T-cell (primary cell): ENCODE measurements at regions not wholly inside any gene's neighbourhood (a gene's known extent, or its start where the extent isn't known, plus 50 kb on each side); places are given as distances from the start of the nearest gene placed in this dataset.

Source experiments
- ATAC-seq, 4 experiments: fragments of 200-7000 bp in 3 of 4; fragments of 150-1000 bp in 1 of 4; cut with Tn5 transposase; replicated peaks in 1 of 4; 1 replicate in 3 of 4; 2 replicates in 1 of 4; pipeline ENCODE4 v1.10.0; 2021; ENCODE audit warnings: moderate library complexity in 3 of 4, mild to moderate bottlenecking in 2 of 4, moderate number of reproducible peaks in 1 of 4
- CTCF ChIA-PET, 2 donors: fragments of 300-600 bp; sonication (Branson Sonifier 250); formaldehyde crosslinking; loops; one replicate each; lab custom pipeline; 2022; ENCODE audit warnings: antibody characterized with exemption in 2 of 2; lab: Charles Lee
- POLR2A ChIA-PET, 2 donors: fragments of 300-600 bp; sonication (Branson Sonifier 250); formaldehyde crosslinking; loops; one replicate each; lab custom pipeline; 2022; ENCODE audit warnings: antibody characterized with exemption in 2 of 2; lab: Charles Lee
- DNase-seq, 35 experiments: peaks; one replicate each; pipeline versions ENCODE4 v3.0.0 to v3.0.0-alpha.2; 2013 to 2023
- H3K27ac ChIP-seq: one replicate; pipeline ENCODE4 v1.5.1; 2013; ENCODE audit warnings: low read length
- H3K27me3 ChIP-seq, 2 experiments: replicated peaks in 1 of 2; 1 replicate in 1 of 2; 2 replicates in 1 of 2; pipeline versions ENCODE4 v1.6.1 to v1.7.0; 2013; ENCODE audit warnings: low read length in 1 of 2, mixed read lengths in 1 of 2; ENCODE audit not compliant: control insufficient read depth in 2 of 2, insufficient read depth in 2 of 2; ENCODE audit errors: extremely low read depth in 1 of 2
- H3K36me3 ChIP-seq, 2 donors: 1 replicate in 1 of 2; 2 replicates in 1 of 2; pipeline versions ENCODE4 v1.6.1 to v1.7.0; 2013; ENCODE audit warnings: low read length in 1 of 2; ENCODE audit not compliant: control insufficient read depth in 2 of 2, insufficient read depth in 1 of 2; ENCODE audit errors: extremely low read depth in 1 of 2
- H3K4me1 ChIP-seq, 2 experiments: 1 replicate in 1 of 2; 2 replicates in 1 of 2; pipeline versions ENCODE4 v1.6.1 to v1.7.0; 2013; ENCODE audit warnings: low read length in 2 of 2, mixed read lengths in 1 of 2; ENCODE audit not compliant: insufficient read depth in 2 of 2, control insufficient read depth in 1 of 2; ENCODE audit errors: extremely low read depth in 1 of 2
- H3K4me3 ChIP-seq, 2 donors: 1 replicate in 1 of 2; 2 replicates in 1 of 2; pipeline versions ENCODE4 v1.5.1 to v1.7.0; 2013; ENCODE audit warnings: mild to moderate bottlenecking in 2 of 2, low read length in 1 of 2, moderate library complexity in 1 of 2; ENCODE audit not compliant: control insufficient read depth in 1 of 2; ENCODE audit errors: extremely low read depth in 1 of 2
- H3K9me3 ChIP-seq: 2 replicates; pipeline ENCODE4 v1.7.0; 2013
- H3K27ac Mint-ChIP-seq, 2 donors: one replicate each; pipeline ENCODE4 v1.8.0; 2020 to 2021; ENCODE audit warnings: mild to moderate bottlenecking in 2 of 2, mixed read lengths in 2 of 2
- H3K27me3 Mint-ChIP-seq, 2 donors: one replicate each; pipeline ENCODE4 v1.8.0; 2021 to 2022; ENCODE audit warnings: mixed read lengths in 2 of 2
- H3K36me3 Mint-ChIP-seq: one replicate; pipeline ENCODE4 v1.8.0; 2021; ENCODE audit warnings: mixed read lengths
- H3K4me1 Mint-ChIP-seq, 3 donors: one replicate each; pipeline ENCODE4 v1.8.0; 2020 to 2022; ENCODE audit warnings: mixed read lengths in 3 of 3, mild to moderate bottlenecking in 1 of 3
- H3K4me3 Mint-ChIP-seq, 3 donors: one replicate each; pipeline ENCODE4 v1.8.0; 2020 to 2022; ENCODE audit warnings: mild to moderate bottlenecking in 3 of 3, mixed read lengths in 3 of 3, moderate library complexity in 3 of 3
- H3K9me3 Mint-ChIP-seq, 3 donors: one replicate each; pipeline ENCODE4 v1.8.0; 2020 to 2022; ENCODE audit warnings: mixed read lengths in 3 of 3
- WGBS: methylation state at CpG from one replicate; pipeline ENCODE4 v1.1.5; 2013; ENCODE audit warnings: missing lambda C conversion rate; ENCODE audit not compliant: insufficient coverage; 5-methylcytosine and 5-hydroxymethylcytosine counted together

DNA sequence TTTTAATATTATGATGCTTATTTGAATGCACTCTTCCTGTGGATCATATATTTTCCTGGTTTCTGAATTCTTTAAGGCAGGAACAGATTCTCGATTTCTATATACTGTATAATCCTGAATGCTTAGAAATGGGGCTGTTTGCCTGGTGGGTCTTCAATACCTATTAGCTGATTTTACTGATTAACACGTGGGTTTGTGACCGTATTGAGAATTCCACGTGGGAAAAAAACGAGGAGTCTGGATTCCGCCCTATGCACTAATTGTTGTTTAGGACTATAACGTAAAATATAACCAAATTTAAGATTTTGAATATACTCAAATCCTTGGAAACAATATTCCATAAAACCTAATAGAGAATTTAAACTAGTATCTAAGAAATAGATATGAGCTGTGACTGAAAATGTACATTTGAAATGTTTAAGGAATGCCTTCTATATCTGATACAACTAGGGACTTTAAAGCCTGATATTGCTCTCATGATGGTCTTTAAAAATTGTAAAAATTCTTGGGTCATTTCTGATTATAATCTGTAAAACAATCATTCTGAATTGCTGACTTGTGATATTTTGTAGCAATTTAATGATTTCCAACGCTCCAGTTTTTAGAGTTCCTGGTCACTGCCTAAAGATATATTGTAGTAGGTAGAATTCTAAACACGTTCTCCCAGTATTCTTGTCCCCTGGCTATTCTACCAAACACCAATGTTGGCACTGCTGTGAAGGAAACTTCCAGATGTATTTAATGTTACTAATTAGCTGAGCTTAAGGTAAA, 93.6 kb upstream of the NOX3 start:
- ChIA-PET POLR2A (no interaction called here), CTCF (no interaction called here)
- no peak overlapping the region for H3K4me3 Mint-ChIP-seq
- Histone ChIP-seq H3K27me3 (no peaks in the 10 kb centered on the region), H3K27ac (no peak overlapping the region), H3K4me1 (no peaks in the 10 kb centered on the region), H3K36me3 (no peaks in the 10 kb centered on the region), H3K9me3 (no peaks in the 10 kb centered on the region), H3K4me3 (no peak overlapping the region)
- no CpG with 5 or more reads among the region's 9 CpGs for WGBS
- no peaks in the 10 kb centered on the region for H3K36me3 Mint-ChIP-seq
- H3K9me3 Mint-ChIP-seq: no peaks in the 10 kb centered on the region
- H3K4me1 Mint-ChIP-seq: no peaks in the 10 kb centered on the region
- peaks cover 0 to 3% of the 10 kb centered on the region in 2 donors for H3K27me3 Mint-ChIP-seq
- no peak overlapping the region for H3K27ac Mint-ChIP-seq
- DNase-seq (no peak), ATAC-seq (no peak)

- peaks cover under 1 to 3% (median 3%) of the 10 kb centered on the region in 3 donors for H3K4me1 Mint-ChIP-seq
- DNase-seq: no peak
- H3K27ac ChIP-seq: no peak overlapping the region
- no peaks in the 10 kb centered on the region for H3K36me3 ChIP-seq
- WGBS: 88% methylated on average over 3 of the region's 4 CpGs
- no peak for ATAC-seq
- no peak overlapping the region for H3K4me3 Mint-ChIP-seq
- no peaks in the 10 kb centered on the region for H3K9me3 ChIP-seq
- H3K36me3 Mint-ChIP-seq: no peaks in the 10 kb centered on the region
- no peak overlapping the region for H3K4me3 ChIP-seq
- no peak overlapping the region for H3K27ac Mint-ChIP-seq
- peaks cover 0 to 1% of the 10 kb centered on the region in 2 experiments for H3K4me1 ChIP-seq
- H3K27me3 Mint-ChIP-seq: peaks cover 0 to 3% of the 10 kb centered on the region in 2 donors
- ChIA-PET POLR2A (no interaction called here), CTCF (interaction anchor here in 1 of 2 donors (0.6 kb wide), 1 partner anchor 15 kb away, joined by 3 read pairs; no protein-coding TSS in a partner anchor)
- no peaks in the 10 kb centered on the region for H3K9me3 Mint-ChIP-seq
- no peaks in the 10 kb centered on the region for H3K27me3 ChIP-seq
Measured at GRCh38 chr6:155548576-155548975, 92.9 kb upstream of the NOX3 start.

DNA sequence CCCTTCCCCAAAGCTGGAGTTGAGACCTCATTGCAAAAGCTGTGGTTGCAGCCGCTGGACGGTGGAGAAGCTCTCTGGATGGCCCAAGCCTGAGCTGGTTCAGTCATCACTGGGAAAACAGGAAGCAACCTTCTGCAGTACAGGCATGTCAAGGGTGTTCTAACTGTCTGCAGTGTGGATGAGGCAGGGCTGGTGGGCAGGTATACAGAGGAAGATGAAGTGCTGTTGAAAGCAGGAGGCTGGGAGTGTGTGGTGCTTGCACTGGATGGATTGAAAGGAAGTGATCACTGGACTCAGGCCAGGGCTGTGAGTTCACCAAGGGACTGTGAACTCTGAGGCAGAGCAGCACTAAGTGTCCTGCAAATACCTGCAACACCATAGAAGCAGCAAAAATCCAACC, 89.0 kb upstream of the NOX3 start:
- Mint-ChIP-seq H3K36me3 (no peaks in the 10 kb centered on the region), H3K4me1 (peaks cover 6 to 7% (median 7%) of the 10 kb centered on the region in 3 donors), H3K9me3 (no peaks in the 10 kb centered on the region), H3K27me3 (peaks cover 3 to 5% of the 10 kb centered on the region in 2 donors), H3K4me3 (no peak overlapping the region), H3K27ac (no peak overlapping the region)
- H3K4me3 ChIP-seq: no peak overlapping the region
- no peaks in the 10 kb centered on the region for H3K9me3 ChIP-seq
- H3K27me3 ChIP-seq: no peaks in the 10 kb centered on the region
- ChIA-PET CTCF (no interaction called here), POLR2A (interaction anchor here in 1 of 2 donors (0.6 kb wide), 1 partner anchor 842 kb away, joined by 6 read pairs; no protein-coding TSS in a partner anchor)
- ATAC-seq: no peak
- WGBS: 70% methylated on average over 2 of the region's 2 CpGs
- DNase-seq: no peak
- peaks cover 0 to 5% of the 10 kb centered on the region in 2 experiments for H3K4me1 ChIP-seq
- no peak overlapping the region for H3K27ac ChIP-seq
- H3K36me3 ChIP-seq: no peaks in the 10 kb centered on the region

GRCh38 chr6:155543166-155543847, 87.7 kb upstream of the NOX3 start:
- Histone ChIP-seq H3K4me1 (peaks cover 0 to 5% of the 10 kb centered on the region in 2 experiments), H3K9me3 (no peaks in the 10 kb centered on the region), H3K27me3 (no peaks in the 10 kb centered on the region), H3K27ac (no peak overlapping the region), H3K4me3 (no peak overlapping the region), H3K36me3 (no peaks in the 10 kb centered on the region)
- no peak overlapping the region for H3K27ac Mint-ChIP-seq
- no peak overlapping the region for H3K4me3 Mint-ChIP-seq
- WGBS: 20% methylated on average over 2 of the region's 6 CpGs
- peaks cover 6 to 7% (median 7%) of the 10 kb centered on the region in 3 donors for H3K4me1 Mint-ChIP-seq
- CTCF ChIA-PET: interaction anchor here in 1 of 2 donors (0.6 kb wide), 1 partner anchor 724 kb away, joined by 3 read pairs; no protein-coding TSS in a partner anchor
- peaks cover 3 to 5% of the 10 kb centered on the region in 2 donors for H3K27me3 Mint-ChIP-seq
- ATAC-seq (no peak), DNase-seq (peak in 2 of 35 experiments; percentile 1 to 15)
- H3K9me3 Mint-ChIP-seq: no peaks in the 10 kb centered on the region
- no peaks in the 10 kb centered on the region for H3K36me3 Mint-ChIP-seq
- POLR2A ChIA-PET: no interaction called here

GRCh38 chr6:155542036-155542435, 86.4 kb upstream of the NOX3 start:
- CTCF ChIA-PET: no interaction called here
- Mint-ChIP-seq H3K27me3 (peaks cover 3 to 5% of the 10 kb centered on the region in 2 donors), H3K4me3 (no peak overlapping the region), H3K27ac (no peak overlapping the region), H3K36me3 (no peaks in the 10 kb centered on the region), H3K9me3 (no peaks in the 10 kb centered on the region), H3K4me1 (peaks cover 6 to 7% (median 7%) of the 10 kb centered on the region in 3 donors)
- POLR2A ChIA-PET: no interaction called here
- H3K9me3 ChIP-seq: no peaks in the 10 kb centered on the region
- no peaks in the 10 kb centered on the region for H3K27me3 ChIP-seq
- 100% methylated on average over 3 of the region's 4 CpGs for WGBS
- DNase-seq: no peak
- no peak overlapping the region for H3K27ac ChIP-seq
- no peak for ATAC-seq
- peaks cover 0 to 5% of the 10 kb centered on the region in 2 experiments for H3K4me1 ChIP-seq
- H3K36me3 ChIP-seq: no peaks in the 10 kb centered on the region
- H3K4me3 ChIP-seq: no peak overlapping the region

GRCh38 chr6:155538708-155539390, 83.2 kb upstream of the NOX3 start:
- H3K9me3 Mint-ChIP-seq: peaks cover 0 to 4% (median 0%) of the 10 kb centered on the region in 3 donors
- 14% methylated on average over 1 of the region's 3 CpGs for WGBS
- no peak for ATAC-seq
- peaks cover 6 to 7% (median 7%) of the 10 kb centered on the region in 3 donors for H3K4me1 Mint-ChIP-seq
- H3K4me3 ChIP-seq: no peak overlapping the region
- H3K4me3 Mint-ChIP-seq: no peak overlapping the region
- DNase-seq: no peak
- no peaks in the 10 kb centered on the region for H3K36me3 ChIP-seq
- H3K27me3 Mint-ChIP-seq: peaks cover 3% of the 10 kb centered on the region in 2 donors
- H3K27ac Mint-ChIP-seq: no peak overlapping the region
- H3K27ac ChIP-seq: no peak overlapping the region
- ChIA-PET CTCF (no interaction called here), POLR2A (no interaction called here)
- H3K4me1 ChIP-seq: peaks cover 0 to 5% of the 10 kb centered on the region in 2 experiments
- no peaks in the 10 kb centered on the region for H3K27me3 ChIP-seq
- no peaks in the 10 kb centered on the region for H3K36me3 Mint-ChIP-seq
- H3K9me3 ChIP-seq: peaks cover 2% of the 10 kb centered on the region
